NCI-H1436 (cell line): ENCODE measurements at regions not wholly inside any gene's neighbourhood (a gene's known extent, or its start where the extent isn't known, plus 50 kb on each side); places are given as distances from the start of the nearest gene placed in this dataset.

Experiments used
- DNase-seq: peaks from one replicate; lab custom pipeline; 2025; lab: John Stamatoyannopoulos, UW

DNA sequence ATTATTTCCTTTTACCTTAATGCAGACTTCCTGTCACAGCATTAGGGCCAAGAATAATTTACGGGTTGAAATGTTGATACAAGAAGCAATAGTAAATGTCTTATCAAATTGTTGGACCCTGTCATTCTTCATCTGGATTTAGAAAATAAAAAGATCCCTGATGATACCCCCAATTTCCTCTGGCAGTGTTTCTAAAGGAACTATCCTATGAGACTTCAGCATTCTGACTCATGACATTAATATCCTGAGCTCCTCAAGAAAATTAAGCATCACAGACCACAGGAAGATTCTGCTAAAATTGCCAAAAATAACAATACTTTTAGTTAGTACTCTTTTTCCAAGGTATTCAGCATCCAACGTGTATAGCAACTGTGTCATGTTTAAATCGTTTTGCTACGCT, 490.5 kb upstream of the ANKRD30A start:
- no peak for DNase-seq

DNA sequence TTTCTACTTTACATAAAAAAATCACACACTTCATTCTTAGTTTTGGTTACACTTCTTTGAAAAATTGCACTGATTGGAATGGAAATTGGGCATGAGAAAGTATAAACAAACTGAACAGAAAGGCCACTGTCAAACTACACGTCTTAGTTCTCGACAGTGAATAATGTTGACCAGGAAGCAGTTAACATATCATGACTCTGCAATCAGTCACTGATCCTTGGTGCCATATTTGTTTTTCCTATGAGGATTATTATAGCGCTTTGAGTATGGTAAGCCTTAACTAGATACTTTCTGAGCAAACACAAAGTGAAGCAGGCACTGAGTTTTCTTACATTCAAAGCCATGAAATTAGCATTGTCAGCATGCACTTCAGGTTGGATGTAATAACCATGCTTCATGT, 495.1 kb upstream of the ANKRD30A start:
- DNase-seq = no peak

DNA sequence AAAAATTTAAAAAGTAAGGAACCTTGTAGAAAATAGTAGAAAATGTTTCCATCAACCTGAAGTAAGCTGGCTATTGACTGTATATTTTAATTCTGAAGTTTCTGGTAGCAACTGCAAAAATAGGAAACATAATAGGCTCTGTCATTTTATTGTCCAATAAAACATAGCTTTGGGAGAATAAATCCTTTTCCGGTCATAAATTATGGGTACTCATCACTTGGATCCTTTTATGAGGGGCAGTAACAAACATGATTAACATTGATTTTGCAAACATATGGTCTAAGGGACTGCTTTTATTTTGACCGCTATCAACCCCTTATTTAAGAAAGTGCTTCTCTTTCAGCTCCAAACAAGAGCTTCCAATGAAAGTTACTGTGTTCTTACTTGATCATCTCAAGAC, 495.9 kb upstream of the ANKRD30A start:
- no peak for DNase-seq

DNA sequence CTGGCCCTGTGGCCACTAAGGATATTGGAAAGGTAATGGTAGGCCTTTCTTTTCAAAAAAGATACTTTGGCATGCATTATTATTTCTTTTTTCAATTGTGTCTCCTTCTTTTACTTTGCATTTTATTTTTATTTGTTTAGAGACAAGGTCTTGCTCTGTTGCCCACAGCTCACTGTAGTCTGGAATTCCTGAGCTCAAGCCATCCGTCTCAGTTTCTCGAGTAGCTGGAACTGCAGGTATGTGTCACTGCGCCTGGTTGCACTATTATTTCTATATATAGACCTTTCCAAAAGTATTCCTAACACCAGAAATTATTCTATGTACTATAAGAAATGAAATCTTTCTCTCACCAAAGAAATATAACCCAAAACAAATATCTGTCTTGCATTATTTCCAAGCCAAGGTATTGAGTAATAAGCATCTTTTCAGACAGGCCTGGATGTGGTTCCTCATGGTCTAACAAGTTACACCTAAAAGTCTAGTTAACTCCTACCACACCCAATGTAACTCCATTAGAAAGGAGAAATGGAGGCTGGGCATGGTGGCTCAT, 500.8 kb upstream of the ANKRD30A start:
- no peak for DNase-seq

DNA sequence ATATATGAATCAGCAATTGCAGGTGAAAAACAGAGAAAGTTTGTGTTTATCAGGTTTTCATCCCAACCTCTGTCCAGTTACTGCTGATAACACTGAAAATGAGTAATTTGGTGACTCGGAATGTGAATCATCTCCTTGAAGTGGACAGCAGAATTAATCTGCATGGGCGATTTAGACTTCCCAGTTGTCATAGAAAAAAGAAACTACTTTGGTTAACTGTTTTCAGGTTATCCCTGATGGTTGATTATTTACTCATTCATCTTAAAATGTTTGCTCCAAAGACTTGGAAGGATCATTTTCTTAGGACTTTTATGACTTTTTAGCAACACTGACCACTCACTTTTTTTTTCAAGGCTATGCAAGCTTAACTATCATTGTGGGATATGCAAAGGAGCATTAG, 504.1 kb upstream of the ANKRD30A start:
- DNase-seq = no peak

DNA sequence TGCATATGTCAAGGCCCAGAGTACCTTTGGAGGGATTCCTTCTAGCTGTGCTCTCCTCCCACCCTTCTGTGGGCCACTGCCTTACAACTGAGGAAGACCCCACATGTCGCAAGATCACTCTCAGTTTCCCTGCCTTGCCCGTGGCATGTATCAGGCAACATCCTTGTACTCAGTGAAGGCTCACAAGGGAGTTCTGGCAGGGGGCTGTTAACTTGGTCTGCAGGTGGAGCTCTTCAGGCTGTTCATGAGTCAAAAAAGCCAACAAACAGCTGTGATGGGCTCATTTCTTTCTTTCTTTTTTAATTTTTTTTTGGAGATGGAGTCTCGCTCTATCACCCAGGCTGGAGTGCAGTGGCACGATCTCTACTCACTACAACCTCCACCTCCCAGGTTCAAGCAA, 513.0 kb upstream of the ANKRD30A start:
- no peak for DNase-seq

DNA sequence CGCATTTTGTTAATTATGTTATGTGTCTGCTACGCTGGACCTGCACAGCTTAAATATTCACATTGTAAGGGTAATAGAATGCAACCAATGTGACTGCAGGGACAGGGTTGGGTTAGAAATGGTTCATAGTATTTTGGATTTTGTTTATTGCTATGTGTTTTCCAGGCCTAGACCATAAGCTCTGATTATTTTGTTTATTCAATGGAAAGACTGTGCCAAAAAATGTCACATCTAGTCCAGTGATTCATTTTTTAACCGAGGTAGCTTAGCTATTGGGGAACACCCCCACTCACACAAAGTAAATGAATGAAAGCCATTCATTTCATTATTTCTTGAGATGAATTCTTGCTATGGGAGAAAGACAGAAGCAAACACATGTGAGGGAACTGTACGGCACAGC, 516.5 kb upstream of the ANKRD30A start:
- DNase-seq = no peak

DNA sequence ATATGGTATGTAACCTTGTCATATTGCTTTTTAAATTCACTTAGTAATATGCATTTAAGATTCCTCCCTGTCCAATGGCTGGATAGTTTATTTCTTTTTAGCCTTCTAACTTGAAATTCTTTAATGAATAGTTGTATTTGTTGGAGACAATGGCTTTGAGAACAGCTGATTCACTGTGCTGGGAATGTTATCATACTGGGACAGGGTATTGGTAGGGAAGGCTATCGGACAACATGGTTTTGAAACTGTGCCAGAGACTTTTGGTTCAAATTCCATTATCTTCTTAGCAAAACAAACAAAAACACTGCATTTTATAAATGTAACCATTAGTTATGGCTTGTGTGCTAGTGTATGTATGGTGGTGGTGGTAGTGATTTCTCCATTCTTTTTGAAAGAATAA, 517.1 kb upstream of the ANKRD30A start:
- DNase-seq = no peak

DNA sequence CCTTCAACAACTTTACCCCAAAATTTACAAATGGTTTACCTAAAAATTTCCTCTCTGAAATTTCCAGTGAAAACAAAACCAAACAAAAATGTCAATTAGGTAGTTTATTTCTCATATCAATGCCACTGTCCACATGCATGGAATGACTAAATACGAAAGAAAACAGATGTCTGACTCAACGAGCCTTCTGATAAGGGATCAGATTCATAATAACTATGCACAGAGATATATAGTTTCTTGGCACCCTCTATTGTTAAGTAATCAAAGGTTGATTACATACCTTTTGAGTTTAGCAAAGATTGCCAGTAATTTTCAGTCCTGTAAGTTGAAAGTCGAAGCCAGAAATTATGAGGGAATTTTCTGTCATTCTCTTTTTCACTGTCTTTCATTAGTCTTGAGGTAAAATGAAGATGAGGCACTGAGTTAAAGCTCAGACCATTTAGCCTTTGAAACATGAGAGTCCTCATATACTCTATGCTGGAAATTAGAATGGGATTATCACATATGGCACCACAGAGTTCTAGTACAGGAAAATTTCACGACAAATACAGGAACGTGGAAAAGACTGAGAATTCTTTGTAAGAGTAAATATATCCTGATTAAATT, 519.1 kb upstream of the ANKRD30A start:
- DNase-seq = no peak

DNA sequence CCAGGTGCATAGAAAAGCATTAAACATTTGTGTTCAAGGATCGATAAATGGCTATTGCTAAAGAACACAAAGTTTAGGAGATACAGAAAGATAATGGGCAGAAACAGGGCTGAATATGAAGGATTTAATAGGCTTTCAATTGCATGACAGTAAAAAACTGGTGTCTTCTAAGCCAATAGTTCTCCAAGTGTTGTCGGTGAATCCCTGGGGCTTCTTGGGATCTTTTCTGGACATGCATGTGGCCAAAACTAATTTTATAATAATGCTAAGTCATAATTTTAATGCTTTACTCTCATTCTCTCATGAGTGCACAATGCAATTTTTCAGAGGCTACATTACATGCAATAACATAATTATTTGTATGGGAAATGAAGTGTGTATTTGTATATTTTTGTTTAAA, 521.1 kb upstream of the ANKRD30A start:
- no peak for DNase-seq

DNA sequence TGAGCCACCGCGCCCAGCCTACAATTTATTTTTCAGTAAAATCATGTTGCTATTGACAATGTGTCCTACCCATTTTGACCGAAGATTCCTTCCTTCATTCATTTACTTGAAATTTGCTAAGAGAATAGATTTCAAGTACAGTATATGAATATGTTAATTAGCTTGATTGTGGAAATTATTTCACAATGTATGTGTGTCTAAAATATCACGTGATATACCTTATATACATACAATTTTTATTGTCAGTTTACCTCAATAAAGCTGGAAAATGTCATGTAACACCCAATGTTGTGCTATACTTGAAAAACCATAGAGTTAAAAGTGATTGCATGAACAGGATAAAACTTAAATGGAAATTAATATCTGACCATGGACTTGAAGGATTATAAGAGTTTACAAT, 521.7 kb upstream of the ANKRD30A start:
- no peak for DNase-seq

DNA sequence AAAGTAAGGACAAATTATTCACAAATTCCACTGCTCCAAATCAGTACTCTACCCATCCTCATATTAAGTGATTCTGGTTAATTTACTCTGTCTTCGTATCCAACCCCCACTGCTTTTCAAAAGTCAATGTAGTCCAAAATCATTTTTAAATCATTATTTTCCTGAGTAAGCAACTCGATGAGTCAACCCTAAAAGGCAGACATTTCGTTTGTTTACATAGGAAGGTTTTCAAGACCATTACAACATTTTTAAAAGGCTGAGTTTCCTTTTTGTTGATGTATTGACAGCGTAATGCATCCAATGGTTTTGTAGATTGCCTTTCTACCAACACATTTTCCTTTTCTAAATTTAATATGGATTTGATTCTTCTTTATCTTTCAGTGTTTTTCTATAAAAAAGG, 523.0 kb upstream of the ANKRD30A start:
- DNase-seq = no peak

DNA sequence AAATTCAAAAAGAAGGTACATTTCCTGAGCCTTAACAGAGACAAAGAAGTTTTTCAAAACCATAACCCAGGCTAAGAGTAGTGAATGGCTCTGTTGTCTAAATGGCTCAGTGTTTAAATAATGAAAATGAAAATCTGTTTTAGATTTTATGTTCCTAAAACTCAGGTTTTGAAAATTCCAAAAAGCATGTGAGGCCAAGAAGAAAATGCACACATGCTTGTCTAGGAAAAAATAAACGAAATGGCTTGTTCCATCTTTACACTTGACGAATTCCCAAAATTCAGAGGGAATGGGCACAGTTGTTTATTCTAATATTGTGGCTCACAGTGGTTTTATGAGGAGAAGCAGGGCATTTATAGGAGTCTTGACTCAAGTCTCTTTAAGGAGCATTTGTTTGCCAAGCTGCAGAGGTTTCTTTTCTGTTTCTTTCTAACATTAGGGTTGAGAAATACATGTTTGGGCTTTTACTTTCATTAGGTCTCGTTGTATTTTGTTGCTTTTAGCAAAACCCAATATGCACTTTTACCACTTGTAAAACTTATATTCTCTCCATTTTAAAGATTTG, 527.6 kb upstream of the ANKRD30A start:
- no peak for DNase-seq

DNA sequence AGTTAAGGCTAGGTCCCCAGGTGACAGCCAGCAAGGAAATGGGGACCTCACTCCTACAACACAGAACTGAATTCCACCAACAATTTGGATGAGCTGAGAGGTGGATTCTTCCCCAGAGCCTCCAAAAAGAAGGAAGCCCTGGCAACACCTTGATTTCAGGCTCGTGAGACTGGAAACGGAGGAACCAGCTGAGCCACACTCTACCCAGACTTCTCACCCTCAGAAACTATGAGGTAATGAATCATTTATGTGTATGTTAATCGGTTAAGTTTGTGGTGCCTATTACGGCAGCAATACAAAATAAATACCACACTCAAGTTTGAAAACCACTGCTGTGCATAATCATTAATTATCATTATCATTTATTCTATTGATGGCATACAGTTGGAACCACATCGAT, 532.4 kb upstream of the ANKRD30A start:
- DNase-seq = no peak

DNA sequence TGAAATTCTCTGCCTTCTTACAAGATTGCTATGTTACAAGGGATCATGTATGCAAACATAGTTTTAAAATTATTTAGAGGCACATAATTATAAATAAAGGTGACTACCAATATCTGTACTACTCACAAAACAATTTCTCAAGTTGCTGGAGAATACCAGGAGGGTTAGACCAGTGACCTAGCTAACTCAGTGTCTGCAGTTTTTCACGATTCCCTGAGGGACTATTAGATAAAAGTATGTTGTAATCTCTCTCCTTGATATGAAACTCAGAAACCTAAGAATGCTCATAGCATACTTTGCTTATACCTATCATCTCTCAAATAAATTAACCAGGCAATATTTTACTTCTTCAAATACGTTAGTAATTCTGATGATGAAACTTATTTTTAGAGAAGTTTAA, 534.0 kb upstream of the ANKRD30A start:
- DNase-seq = no peak

DNA sequence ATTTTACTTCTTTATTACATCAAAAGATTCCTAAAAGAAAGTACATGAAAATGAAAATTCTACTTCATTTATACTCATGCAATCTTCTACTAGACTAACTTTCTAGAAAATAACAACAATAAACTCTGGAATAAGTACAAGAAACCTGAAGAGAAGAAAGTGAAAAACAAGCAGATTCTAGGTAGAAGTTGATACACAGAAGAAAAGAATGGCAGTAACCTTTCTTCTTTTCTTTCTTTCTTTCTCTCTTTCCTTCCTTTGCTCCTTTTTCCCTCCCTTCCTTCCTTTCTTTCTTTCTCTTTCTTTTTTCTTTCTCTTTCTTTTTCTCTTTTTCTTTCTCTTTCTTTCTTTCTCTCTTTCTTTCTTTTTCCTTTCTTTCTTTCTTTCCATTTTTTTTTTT, 541.7 kb upstream of the ANKRD30A start:
- DNase-seq = no peak

DNA sequence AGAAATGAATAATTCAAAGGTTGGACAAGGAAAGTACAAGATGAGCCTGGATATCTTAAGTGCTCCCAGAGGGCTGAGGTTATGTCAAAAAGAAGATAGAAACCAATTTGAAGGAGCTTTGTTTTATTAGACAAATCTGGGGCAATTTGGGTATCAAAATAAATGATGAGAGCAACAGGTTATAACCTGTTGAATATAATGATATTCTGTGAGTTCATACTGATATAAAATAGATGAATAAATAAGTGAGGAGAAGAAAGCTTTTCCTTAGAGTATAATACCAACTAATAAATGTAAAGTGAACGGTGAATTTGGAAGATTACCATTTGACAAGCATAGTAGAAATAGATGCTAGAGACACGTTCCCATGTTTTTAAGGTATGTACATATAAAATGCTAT, 544.2 kb upstream of the ANKRD30A start:
- DNase-seq = no peak

DNA sequence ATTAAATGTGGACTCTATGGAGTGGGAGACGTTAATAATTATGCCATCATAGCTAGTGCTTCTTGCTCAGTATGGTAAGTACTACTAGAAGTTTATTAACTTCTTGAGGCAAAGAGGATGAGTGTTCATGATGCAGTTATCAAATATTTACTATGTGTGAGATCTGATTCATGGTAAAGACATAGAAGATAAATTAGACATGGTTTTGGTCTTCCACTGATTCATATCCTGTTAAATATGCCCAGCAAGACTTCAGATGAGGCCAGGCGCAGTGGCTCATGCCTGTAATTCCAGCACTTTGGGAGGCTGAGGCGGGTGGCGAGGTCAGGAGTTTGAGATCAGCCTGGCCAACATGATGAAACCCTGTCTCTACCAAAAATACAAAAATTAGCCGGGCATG, 547.1 kb upstream of the ANKRD30A start:
- DNase-seq = no peak

DNA sequence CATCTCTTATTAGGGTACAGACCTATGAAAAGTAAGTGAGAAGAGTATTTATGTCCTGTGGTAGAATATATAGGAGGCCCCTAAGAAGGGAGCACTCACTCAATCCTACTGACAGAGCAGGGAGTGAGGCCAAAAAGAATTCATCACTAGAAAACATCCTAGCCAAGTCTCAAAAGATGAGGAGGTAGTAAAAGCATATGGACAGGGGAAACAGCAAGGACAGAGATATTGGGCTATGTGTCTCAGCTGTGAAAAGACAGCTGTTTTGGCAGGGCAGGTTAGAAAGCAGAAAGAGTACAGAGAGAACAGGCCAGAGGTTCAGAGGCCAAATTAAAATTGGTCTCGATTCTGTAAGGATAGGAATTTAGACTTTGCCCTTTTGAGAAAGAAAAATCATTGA, 548.3 kb upstream of the ANKRD30A start:
- no peak for DNase-seq

DNA sequence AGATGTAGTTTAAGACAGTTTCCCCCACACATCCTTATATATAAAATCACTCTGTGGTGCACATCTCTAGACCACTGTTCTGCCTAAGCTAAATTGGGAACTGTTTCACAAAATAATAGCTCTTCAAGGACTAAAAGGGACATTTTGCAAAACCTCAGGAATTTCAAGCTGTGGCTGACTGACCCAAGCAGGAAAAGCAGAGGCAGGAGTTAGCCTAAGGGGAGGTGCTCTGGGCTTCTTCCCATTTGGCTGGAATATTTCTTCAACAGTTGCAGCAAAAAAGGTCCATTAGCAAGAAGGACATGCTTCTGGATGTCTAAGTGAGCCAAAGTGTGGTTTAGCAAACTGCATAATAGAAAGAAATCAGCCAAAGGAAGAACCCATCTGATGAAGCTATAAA, 551.2 kb upstream of the ANKRD30A start:
- DNase-seq = no peak

DNA sequence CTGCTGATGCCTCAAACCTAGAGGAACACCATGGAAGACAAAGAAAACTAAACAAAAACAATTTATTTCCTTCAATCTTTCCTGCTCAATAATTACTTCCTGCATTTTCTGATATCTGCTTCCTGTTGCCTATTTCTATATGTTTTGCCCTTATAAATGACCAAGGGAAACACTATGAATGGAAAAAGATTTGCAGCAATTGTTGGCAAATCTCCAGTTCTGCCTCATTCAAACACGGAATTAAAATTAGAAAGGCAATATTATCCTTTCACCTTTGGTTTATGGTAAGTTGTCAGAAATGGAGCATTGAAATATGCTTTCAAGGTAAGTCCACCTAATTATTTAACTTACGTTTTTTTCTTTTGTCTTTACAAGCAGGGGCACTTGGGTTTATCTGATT, 552.2 kb upstream of the ANKRD30A start:
- DNase-seq = peak; percentile 5

DNA sequence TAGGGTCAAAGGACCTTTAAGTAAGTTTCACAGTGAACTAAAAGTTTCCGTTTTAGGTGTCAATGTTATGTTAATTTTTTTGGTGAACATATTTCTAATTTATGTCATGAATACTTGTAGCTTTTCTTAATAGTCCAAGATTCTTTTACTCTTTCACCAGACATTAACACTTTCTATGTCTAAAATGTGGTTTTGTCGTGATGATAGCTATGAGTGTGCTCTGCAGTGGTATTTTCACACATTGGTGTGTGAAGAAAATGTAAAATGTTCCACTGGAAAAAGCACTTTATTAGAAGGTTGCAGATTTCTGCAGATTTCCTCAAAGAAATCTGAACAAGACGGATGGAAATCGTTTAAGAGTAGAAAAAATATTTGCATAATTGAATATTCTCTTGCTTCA, 561.0 kb upstream of the ANKRD30A start:
- no peak for DNase-seq

DNA sequence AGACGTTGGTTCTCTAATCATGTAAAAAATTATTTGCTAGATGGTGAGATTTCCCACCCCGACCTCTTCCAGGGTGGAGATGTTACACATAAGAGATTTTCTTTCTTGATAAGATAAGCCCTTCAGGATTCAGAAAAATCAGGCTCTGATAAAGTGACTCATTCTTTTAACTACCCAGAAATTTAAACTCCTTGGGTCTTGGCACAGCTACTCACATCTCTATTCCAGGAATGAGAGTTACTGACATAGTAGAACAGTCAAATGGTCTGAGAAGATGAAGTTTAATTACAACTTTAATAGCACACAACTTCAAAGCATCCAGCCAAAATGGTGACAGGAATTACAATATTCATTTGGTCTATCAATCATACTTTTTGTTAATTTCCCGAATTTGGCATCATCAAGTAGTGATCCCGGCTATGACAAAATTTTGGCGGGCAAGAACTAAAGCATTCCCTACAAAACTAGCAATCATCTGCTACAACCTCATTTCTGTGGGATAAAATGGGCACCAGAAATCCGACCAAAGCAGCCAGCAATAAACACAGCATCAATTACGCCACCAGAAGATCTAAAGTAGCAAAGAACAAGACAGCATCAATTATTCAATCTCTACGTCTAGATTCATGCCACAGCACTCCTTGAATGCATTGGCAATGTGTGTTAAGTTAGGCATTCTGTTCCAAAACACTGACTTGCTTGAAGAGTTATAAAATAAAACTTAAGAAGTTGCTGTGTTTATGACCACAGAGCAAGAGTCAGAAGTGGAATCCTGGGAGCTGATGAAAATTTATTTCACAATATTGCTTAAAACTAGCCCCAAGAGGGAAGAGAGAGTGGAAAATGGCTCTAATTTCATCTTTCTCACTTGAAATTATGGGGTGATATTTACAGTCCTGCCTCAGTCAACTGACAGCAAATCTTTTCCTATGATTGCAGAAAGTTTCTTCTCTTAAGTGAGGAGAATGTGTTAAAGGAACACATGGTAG, 565.7 kb upstream of the ANKRD30A start:
- no peak for DNase-seq
